ENCODE measurements at regions not wholly inside any gene's neighbourhood (a gene's known extent, or its start where the extent isn't known, plus 50 kb on each side); places are given as distances from the start of the nearest gene placed in this dataset.

DNA sequence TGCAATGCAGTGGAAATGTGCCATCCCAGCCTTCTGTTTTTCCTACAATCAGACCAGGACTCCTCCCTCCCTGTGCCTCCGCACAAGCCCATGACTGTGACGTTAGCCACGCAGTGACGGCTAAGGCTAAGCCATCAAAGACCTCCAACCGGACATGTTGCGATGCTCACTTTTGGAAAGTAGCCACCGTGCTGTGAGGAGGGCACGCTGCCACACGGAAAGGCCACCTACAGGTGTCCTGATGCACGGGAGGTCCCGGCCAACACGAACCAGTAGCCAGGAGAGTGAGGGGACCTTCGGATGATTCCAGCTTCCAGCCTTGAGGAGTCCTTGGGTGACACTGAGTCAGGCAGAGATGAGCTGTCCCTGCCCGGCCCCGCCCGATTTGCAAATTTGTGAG lies 53.9 kb downstream of the FOXL1 start:
- DNase-seq (ENCODE audit: extremely low read depth, low read depth): no peak

DNA sequence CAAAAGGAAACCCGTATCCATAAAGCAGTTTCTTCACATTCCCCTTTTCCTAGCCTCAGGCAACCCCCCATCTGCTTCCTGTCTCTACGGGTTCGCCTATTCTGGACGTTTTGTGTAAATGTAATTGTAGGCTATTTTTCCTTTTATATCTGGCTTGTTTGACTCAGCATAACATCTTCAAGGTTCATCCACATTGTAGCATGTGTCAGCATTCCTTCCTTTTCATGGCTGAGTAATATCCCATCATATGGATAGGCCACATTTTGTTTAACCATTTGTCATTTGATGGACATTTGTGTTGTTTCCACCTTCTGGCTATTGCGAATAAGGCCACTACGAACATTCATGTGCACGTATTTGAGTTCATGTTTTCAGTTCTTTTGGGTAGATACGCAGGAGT lies 54.6 kb downstream of the FOXL1 start:
- DNase-seq (ENCODE audit: extremely low read depth, low read depth): no peak

DNA sequence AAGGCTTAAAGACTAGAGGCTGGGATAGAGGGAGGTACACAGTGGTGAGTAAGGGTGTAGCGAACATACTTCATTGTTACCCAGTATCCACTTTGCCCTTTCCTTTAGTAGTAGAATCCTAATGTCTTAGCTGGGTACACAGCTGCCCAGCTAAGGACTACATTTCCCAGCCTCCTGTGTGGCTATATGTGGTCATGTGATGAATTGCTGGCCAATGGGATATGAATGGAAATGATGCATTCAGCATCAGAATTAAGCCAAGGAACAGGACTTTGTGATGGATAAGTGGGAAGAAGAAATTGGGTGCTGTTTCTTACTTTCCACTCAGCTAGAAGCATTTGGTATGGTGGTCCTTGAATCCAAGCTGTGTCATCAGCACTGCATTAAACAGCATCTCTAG lies 55.9 kb downstream of the FOXL1 start:
- DNase-seq (ENCODE audit: extremely low read depth, low read depth): no peak

DNA sequence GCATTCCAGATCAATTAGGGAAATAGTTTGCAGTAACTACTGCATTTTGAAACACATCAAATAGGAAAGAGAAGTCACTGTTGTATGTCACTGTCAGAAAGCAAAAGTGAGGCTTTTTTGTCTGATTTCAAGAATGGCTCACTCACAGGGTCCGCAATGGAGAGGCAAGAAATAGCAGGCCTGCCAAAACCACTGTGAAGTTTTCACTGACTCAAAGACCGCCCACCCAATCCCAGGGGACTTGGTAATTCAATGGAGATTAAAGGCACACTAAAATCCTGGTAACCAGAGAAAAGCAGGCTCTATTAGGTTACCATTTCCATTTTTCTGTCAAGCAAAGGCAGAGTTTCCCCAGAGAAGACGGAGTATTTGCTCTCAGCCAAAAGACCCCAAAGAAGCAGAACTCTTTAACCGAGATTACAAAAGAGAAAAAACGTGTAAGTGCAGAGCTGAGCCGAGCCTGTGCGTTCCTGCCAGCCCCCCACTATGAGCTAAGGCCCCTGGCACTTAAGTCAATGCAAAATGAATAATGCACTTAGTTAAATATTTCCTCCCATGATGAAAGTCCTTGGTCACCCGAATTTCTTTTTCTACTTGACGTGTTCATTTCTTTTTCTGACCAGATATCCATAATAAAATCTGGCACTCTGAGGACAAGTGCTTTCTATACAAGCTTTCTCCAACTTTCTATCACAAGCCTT lies 57.0 kb downstream of the FOXL1 start:
- DNase-seq (ENCODE audit: extremely low read depth, low read depth): no peak

- DNase-seq (ENCODE audit: extremely low read depth, low read depth): no peak
These were observed 57.6 kb downstream of the FOXL1 start for GRCh38 chr16:86635926-86636325.

DNA sequence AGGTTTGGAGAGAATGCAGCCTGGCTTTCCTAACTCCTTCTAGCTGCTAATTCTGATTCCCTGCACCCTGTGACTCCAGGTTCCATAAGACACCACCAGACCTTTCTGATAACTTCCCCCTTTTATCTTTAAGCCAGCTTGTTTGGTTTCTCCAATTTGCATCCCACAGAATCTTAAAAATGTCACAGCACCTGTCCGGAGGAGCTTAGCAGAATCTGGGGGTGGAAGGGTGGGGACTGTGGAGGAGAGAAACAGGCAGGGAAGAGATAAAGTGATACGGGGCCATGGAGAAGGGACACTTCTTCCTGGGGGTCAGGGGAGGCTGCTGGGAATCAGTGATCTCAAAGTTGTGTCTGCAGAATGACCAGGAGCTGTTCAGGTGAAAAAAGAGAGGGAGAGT lies 59.4 kb downstream of the FOXL1 start:
- no peak for DNase-seq (ENCODE audit: extremely low read depth, low read depth)

DNA sequence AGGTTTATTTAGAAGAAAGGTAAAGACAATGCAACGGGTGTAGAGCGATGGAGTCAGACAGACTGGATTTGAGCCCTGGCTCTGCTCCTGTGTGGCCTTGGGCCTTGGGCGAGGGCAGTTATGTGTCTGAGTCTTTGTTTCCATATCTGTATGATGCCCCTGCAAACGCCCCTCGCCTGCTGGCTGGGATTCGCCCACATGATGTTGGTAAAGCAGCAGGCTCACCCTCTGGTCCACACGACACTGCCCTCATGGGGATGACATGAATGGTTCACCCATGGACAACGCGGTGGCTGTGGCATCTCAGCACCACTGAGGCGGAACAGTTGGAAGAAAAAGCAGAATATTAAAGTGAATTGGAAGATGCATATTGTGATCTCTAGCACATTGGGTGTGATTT lies 60.3 kb downstream of the FOXL1 start:
- no peak for DNase-seq (ENCODE audit: extremely low read depth, low read depth)

- no peak for DNase-seq (ENCODE audit: extremely low read depth, low read depth)
These were observed 61.0 kb downstream of the FOXL1 start for GRCh38 chr16:86639354-86639753.

DNA sequence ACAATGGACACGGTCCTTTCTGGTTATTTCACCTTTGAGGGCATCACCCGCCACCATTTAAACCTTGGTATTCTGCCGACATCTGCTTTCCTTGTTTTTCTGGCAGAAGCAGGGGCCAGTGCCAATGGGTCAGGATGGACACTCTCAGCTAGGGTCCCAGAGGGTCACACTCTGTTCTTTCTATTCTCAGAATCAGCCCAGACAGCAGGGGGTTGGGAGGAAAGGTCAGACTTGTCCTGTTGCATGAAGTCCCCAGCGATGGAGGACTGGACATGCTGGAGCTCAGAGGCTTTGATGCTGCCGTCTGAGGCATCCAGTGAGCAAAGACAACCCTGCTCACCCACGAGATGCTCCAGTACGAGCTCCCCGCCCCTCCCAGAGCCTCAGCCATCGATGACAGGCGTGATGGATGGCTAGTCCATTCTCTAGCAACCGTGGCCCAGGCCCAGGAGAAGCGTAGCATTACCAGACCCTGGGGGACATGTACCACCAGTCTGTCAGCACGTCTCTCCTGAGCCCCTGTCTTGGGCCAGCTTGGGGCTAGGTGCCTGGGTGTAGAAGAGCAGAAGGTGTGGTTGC lies 62.0 kb downstream of the FOXL1 start:
- no peak for DNase-seq (ENCODE audit: extremely low read depth, low read depth)

DNA sequence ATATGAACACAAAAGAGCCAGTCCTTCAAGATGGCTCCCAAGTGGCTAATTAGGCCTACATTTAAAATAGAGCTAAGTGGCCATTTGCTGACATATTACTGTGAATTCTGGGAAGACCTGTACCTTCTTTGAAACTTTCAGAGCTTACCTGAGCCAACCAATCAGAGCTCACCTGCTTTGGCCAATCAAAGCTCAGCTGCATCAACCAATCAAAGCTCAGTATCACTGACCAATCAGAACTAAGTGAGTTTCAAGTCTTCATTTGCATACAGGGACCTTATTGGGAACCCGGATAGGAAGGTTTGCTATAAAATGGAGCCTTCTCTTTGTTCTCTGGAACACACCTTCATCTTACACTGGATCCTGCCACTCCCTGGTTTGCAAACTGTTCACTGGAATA lies 63.7 kb downstream of the FOXL1 start:
- DNase-seq (ENCODE audit: extremely low read depth, low read depth): no peak

GRCh38 chr16:86643671-86644070 lies 65.3 kb downstream of the FOXL1 start:
- DNase-seq (ENCODE audit: extremely low read depth, low read depth): no peak

DNA sequence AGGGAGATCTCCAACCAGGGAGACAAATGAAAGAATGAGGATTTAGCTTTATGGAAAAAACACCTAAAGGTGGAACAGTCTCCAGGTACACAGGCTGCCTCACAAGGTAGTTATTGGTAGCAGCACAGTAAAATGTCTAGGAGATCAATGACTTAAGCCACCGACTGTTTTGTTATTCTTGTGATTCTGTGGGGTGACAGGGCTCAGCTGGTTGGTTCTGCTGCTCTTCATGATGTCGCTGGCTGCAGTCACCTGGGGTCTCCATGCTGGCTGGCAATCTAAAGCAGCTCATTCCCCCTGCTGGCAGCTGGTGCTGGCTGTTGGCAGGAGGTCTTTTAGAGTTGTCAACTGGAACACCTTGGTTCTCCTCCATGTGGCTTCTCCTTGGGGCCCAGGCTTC lies 69.2 kb downstream of the FOXL1 start:
- DNase-seq (ENCODE audit: extremely low read depth, low read depth): no peak

DNA sequence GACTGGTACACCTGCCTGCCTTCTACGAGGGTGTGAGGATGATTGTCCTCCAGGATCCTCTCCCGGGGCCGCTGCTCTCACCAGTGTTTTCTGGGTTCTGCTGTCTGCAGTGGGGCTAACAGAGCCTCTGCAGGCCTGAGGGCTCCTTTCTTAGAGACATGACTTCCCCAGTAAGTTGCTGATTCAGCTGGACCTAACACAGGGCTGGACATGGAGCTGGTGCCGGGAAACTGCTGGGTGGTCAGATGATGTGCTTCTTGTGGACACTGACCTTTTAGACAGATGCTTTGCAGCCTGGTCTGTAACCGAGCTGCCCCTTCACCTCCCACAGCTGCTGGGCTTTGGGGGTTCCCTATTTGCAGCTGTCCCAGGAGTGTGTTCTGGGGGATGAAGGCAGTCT lies 71.5 kb downstream of the FOXL1 start:
- no peak for DNase-seq (ENCODE audit: extremely low read depth, low read depth)

GRCh38 chr16:86651013-86651627 lies 72.8 kb downstream of the FOXL1 start:
- no peak for DNase-seq (ENCODE audit: extremely low read depth, low read depth)

- DNase-seq (ENCODE audit: extremely low read depth, low read depth): no peak
These were observed 73.5 kb downstream of the FOXL1 start for GRCh38 chr16:86651823-86652222.

DNA sequence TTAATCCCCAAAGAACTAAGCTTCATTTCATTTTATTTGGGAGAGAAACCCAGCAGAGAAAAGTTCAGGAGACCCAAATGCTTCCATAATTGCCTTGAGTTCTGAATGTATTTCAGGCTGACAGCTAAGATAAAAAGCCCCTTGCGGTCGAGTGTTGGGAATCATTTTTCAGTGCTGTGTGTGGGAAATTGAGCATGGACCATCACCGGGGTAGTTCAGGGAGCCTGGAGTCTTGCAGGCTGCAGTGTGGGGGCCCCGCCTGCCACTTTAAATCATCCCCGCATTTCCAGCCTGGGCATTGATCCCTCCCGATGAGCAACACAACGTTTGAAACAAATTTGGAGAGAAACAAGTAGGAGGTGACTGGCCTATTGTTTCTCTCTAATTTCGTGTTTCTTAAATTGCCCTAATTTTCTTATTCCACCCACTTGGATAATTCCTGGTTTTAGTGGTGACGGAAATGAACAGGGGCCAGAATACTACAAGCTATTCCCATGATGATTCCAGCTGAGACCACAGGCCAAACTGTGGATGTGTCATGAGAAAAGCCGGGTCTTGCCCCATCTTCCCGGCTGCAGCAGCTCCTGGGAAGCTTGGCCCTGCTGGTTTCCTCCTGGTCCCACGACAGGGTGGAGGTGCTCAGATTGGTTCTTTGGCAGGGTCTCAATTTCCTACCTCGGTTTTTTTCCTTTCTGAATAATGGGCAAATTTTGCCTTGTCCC lies 75.1 kb downstream of the FOXL1 start:
- no peak for DNase-seq (ENCODE audit: extremely low read depth, low read depth)

- DNase-seq (ENCODE audit: extremely low read depth, low read depth): no peak
These were observed 79.6 kb downstream of the FOXL1 start for GRCh38 chr16:86657972-86658371.

DNA sequence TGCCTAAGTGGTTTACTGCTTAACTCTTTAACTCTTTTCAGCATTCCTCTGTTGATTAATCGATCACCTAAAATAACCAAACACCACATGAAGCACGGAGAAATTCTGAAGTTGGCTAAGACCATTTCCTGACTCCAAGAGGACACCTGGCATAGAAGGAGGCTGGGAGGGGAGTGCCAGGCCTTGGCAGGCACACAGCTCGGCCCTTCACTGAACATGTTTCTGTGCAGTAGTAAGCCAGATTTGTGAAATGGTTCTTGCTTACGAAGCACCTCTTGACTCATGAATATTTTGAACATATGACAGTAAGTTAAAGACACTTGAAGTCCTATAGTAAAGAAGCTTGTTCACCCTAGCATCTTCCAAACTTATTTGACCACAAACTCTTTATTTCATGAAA lies 82.3 kb downstream of the FOXL1 start:
- DNase-seq (ENCODE audit: extremely low read depth, low read depth): no peak

DNA sequence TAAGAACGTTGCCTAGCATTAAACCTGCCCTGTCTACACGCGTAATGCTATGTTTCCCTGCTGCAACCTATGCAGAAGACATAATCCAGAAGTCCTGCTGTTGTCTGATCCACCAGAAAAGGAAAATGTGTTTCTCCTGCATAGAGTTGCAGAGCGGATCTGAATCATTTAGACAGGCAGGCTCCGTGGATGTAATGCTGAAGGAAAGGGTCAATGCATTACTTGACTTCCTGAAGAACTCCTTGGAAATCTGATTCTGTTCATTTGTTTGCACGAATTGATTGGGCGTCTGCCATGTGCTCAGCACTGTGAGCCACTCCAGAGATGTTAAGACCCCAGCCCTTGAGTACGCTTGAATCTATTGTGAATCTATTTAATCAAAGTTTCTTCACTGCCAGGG lies 83.4 kb downstream of the FOXL1 start:
- DNase-seq (ENCODE audit: extremely low read depth, low read depth): no peak

DNA sequence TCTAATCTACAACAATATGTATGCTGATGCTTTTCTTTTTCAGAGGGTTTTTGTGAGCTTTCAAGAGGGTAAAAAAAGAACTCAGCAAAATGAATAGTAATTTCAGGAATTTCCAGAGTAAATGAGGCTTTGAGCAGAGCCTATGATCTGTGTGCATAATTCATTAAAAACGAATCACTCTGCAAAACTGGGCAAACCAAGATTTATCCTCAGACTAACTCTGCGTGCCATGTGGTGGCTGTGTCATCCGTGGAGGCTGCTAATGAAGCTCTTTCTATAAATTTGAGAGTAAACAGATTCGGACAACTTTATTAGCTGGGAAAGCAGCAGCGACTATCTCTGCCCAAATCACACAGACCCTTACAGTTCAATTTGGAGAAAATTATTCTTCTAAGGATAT lies 83.8 kb downstream of the FOXL1 start:
- DNase-seq (ENCODE audit: extremely low read depth, low read depth): no peak

DNA sequence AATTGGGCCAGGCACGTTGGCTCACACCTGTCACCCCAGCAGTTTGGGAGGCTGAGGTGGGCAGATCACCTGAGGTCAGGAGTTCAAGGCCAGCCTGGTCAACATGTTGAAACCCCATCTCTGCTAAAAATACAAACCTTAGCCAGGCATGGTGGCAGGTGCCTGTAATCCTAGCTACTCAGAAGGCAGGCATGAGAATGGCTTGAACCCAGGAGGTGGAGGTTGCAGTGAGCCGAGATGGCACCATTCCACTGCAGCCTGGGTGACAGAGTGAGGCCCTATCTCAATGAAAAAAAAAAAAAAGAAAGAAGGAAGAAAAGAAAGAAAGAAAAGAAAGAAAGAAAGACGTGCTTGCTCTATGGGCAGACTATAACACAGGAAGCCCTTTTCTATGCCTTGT lies 84.4 kb downstream of the FOXL1 start:
- DNase-seq (ENCODE audit: extremely low read depth, low read depth): no peak
